ENCODE measurements at regions not wholly inside any gene's neighbourhood (a gene's known extent, or its start where the extent isn't known, plus 50 kb on each side); places are given as distances from the start of the nearest gene placed in this dataset.

DNA sequence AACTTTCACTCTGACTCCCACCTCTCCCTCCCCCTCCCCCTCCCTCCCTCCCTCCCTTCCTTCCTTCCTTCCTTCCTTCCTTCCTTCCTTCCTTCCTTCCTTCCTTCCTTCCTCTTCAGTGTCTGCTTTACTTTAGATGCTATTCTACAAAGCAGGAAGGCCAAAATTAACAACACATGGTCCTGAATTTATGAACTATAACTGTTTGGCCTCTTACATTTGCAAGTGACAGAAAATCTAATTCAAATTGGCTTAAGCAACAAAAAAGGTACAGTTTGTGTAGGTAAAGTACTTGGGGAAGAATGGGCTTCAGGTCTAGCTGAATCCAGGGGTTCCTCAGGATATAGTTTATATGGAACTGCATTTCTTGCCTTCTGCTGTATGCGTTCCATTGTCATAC lies 673.0 kb downstream of the AACS start:
- H2AFZ ChIP-seq (ENCODE audit: low read length), result no peak overlapping the region
- no peak overlapping the region for H3T11ph ChIP-seq (ENCODE audit: low read length)
- DNase-seq, result no peak
- no peak overlapping the region for H2BK120ac ChIP-seq (ENCODE audit: low read depth, low read length, poor library complexity, severe bottlenecking)
- no peak overlapping the region for H3K18ac ChIP-seq (ENCODE audit: insufficient read length, low read depth, low read length)
- no peak overlapping the region for H2BK5ac ChIP-seq (ENCODE audit: insufficient read length, low read length)
- no peak overlapping the region for H3K14ac ChIP-seq (ENCODE audit: insufficient read depth, low read length)
- H2AK5ac ChIP-seq (ENCODE audit: insufficient read length, low read length), result no peak overlapping the region
- H3K4me1 ChIP-seq (ENCODE audit: insufficient read depth, low read length), result no peaks in the 10 kb centered on the region
- no peak overlapping the region for H4K5ac ChIP-seq (ENCODE audit: insufficient read length, low read depth, low read length)
- H3K79me2 ChIP-seq (ENCODE audit: insufficient read depth, low read length), result no peaks in the 10 kb centered on the region
- H3K23ac ChIP-seq (ENCODE audit: insufficient read length, low read depth, low read length), result no peak overlapping the region
- H3K9me3 Mint-ChIP-seq, result peaks cover 40 to 41% of the 10 kb centered on the region in 2 experiments
- peaks cover 3 to 11% (median 8%) of the 10 kb centered on the region in 3 experiments; a peak in 4 of 7 replicates for H3K36me3 Mint-ChIP-seq (ENCODE audit: insufficient read depth in 1 of 3, low read depth in 3 of 3)
- no peaks in the 10 kb centered on the region for H3K79me1 ChIP-seq (ENCODE audit: insufficient read depth, low read depth, low read length, poor library complexity, severe bottlenecking)
- no peak overlapping the region for H3K27ac Mint-ChIP-seq
- H3K56ac ChIP-seq (ENCODE audit: insufficient read length, low read depth, low read length), result no peak overlapping the region
- H3K4ac ChIP-seq (ENCODE audit: low read depth, low read length), result no peak overlapping the region
- no CpG with 5 or more reads among the region's 1 CpG for WGBS (ENCODE audit: extremely low coverage, insufficient read length, low lambda C conversion rate)
- TF ChIP-seq, protein P1, sequence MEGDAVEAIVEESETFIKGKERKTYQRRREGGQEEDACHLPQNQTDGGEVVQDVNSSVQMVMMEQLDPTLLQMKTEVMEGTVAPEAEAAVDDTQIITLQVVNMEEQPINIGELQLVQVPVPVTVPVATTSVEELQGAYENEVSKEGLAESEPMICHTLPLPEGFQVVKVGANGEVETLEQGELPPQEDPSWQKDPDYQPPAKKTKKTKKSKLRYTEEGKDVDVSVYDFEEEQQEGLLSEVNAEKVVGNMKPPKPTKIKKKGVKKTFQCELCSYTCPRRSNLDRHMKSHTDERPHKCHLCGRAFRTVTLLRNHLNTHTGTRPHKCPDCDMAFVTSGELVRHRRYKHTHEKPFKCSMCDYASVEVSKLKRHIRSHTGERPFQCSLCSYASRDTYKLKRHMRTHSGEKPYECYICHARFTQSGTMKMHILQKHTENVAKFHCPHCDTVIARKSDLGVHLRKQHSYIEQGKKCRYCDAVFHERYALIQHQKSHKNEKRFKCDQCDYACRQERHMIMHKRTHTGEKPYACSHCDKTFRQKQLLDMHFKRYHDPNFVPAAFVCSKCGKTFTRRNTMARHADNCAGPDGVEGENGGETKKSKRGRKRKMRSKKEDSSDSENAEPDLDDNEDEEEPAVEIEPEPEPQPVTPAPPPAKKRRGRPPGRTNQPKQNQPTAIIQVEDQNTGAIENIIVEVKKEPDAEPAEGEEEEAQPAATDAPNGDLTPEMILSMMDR (conservative IDR thresholded peaks at IDR 0.05), result no peak
- no peaks in the 10 kb centered on the region for H4K20me1 ChIP-seq (ENCODE audit: control insufficient read depth, insufficient read depth, insufficient read length)
- H2BK20ac ChIP-seq (ENCODE audit: low read depth, low read length, poor library complexity, severe bottlenecking), result no peak overlapping the region
- H3K4me1 Mint-ChIP-seq, result no peaks in the 10 kb centered on the region
- H3K23me2 ChIP-seq (ENCODE audit: insufficient read length, low read depth, low read length, poor library complexity, severe bottlenecking), result no peaks in the 10 kb centered on the region
- no peaks in the 10 kb centered on the region for H3K27me3 ChIP-seq (ENCODE audit: insufficient read depth, low read length)
- no peak overlapping the region for H2BK15ac ChIP-seq (ENCODE audit: low read depth, low read length)
- H3K4me2 ChIP-seq (ENCODE audit: insufficient read depth, insufficient read length, low read length), result no peak overlapping the region
- no peak overlapping the region for H3K4me3 Mint-ChIP-seq
- no peak overlapping the region for H3K9ac ChIP-seq (ENCODE audit: extremely low read depth, insufficient read length, low read length)
- H3K27me3 Mint-ChIP-seq (ENCODE audit: low read depth), result peaks cover 1% of the 10 kb centered on the region
- no peak overlapping the region for H2BK12ac ChIP-seq (ENCODE audit: insufficient read length, low read depth, low read length)
- H3K27ac ChIP-seq (ENCODE audit: insufficient read length, low read depth, low read length), result no peak overlapping the region
- H4K8ac ChIP-seq (replicated peaks; ENCODE audit: insufficient read length, low read depth, low read length), result no peak overlapping the region
- peaks cover 6% of the 10 kb centered on the region for H3K9me3 ChIP-seq (ENCODE audit: control insufficient read depth, low read depth, low read length)
- no peak overlapping the region for H4K91ac ChIP-seq (ENCODE audit: insufficient read length, low read depth, low read length)

Measured in H9 (cell line).